Neural cell (in vitro differentiated cells): ENCODE measurements at regions not wholly inside any gene's neighbourhood (a gene's known extent, or its start where the extent isn't known, plus 50 kb on each side); places are given as distances from the start of the nearest gene placed in this dataset.
A peak's percentile ranks its signal among the peaks of the same experiment; 100 is the strongest.

ENCODE experiments used
- H2AFZ ChIP-seq: fragments of 200-600, 300-800 bp; sonication (generic), shearing (Covaris generic); 2 replicates; pipeline ENCODE4 v1.6.0; 2014; ENCODE audit warnings: low read depth, mild to moderate bottlenecking, antibody characterized with exemption, low read length, moderate library complexity
- H3F3A ChIP-seq: fragments of 200-600 bp; shearing (Covaris generic); 2 replicates; pipeline ENCODE4 v1.6.1; 2016; ENCODE audit warnings: mild to moderate bottlenecking, moderate library complexity, mixed read lengths, antibody characterized with exemption, low read length; ENCODE audit not compliant: insufficient read depth, poor library complexity, severe bottlenecking
- H3K27ac ChIP-seq: fragments of 200-600, 300-800 bp; sonication (generic), shearing (Covaris generic); 2 replicates; pipeline ENCODE4 v1.5.1; 2014; ENCODE audit warnings: mild to moderate bottlenecking, low read length, moderate library complexity
- H3K27me3 ChIP-seq: fragments of 300-800, 200-600 bp; sonication (generic), shearing (Covaris generic); 2 replicates; pipeline ENCODE4 v1.6.0; 2014; ENCODE audit warnings: mild to moderate bottlenecking, low read depth, low read length, moderate library complexity; ENCODE audit not compliant: insufficient read depth
- H3K36me3 ChIP-seq: fragments of 300-800, 200-600 bp; sonication (generic), shearing (Covaris generic); 2 replicates; pipeline ENCODE4 v1.5.1; 2014; ENCODE audit warnings: mild to moderate bottlenecking, antibody characterized with exemption, low read length, moderate library complexity; ENCODE audit not compliant: insufficient read depth
- H3K4me2 ChIP-seq: fragments of 300-800, 200-600 bp; sonication (generic), shearing (Covaris generic); 2 replicates; pipeline ENCODE4 v1.6.0; 2014; ENCODE audit warnings: mild to moderate bottlenecking, low read length
- H3K4me3 ChIP-seq: fragments of 300-800, 200-600 bp; sonication (generic), shearing (Covaris generic); 2 replicates; pipeline ENCODE4 v1.5.1; 2014; ENCODE audit warnings: mild to moderate bottlenecking, low read length, moderate library complexity
- H3K79me2 ChIP-seq: fragments of 200-600 bp; shearing (Covaris generic); replicated peaks from 2 replicates; pipeline ENCODE4 v1.6.0; 2014; ENCODE audit warnings: mild to moderate bottlenecking, low read length, moderate library complexity; ENCODE audit not compliant: insufficient read depth
- H3K9ac ChIP-seq: fragments of 300-800, 200-600 bp; sonication (generic), shearing (Covaris generic); 2 replicates; pipeline ENCODE4 v1.6.1; 2016; ENCODE audit warnings: mild to moderate bottlenecking, low read length, mixed read lengths
- H3K9me2 ChIP-seq: fragments of 200-600 bp; shearing (Covaris generic); 2 replicates; pipeline ENCODE4 v1.6.1; 2016; ENCODE audit warnings: mild to moderate bottlenecking, low read length, mixed read lengths; ENCODE audit not compliant: insufficient read depth
- H3K9me3 ChIP-seq: fragments of 200-600, 300-800 bp; sonication (generic), shearing (Covaris generic); 2 replicates; pipeline ENCODE4 v1.6.1; 2016; ENCODE audit warnings: mild to moderate bottlenecking, mixed run types, low read length, moderate library complexity, mixed read lengths
- H4K20me1 ChIP-seq: fragments of 200-600 bp; shearing (Covaris generic); 2 replicates; pipeline ENCODE4 v1.6.1; 2016; ENCODE audit warnings: mild to moderate bottlenecking, mixed run types; ENCODE audit not compliant: insufficient read depth
- EP300 ChIP-seq: fragments of 450-650 bp; conservative IDR thresholded peaks from 2 replicates; pipeline ENCODE4 v1.6.1; 2014; ENCODE audit warnings: antibody characterized with exemption, mild to moderate bottlenecking, moderate library complexity; ENCODE audit not compliant: poor library complexity, severe bottlenecking
- EZH2 ChIP-seq: fragments of 200-600, 300-800 bp; shearing (Covaris generic), sonication (generic); IDR thresholded peaks from 2 replicates; pipeline ENCODE4 v1.6.1; 2014; ENCODE audit warnings: antibody characterized with exemption, low read length, borderline replicate concordance, mild to moderate bottlenecking; ENCODE audit not compliant: insufficient read depth, poor library complexity, severe bottlenecking
- MXI1 ChIP-seq: fragments of 450-650 bp; conservative IDR thresholded peaks from 2 replicates; pipeline ENCODE4 v1.6.1; 2014; ENCODE audit warnings: antibody characterized with exemption, mild to moderate bottlenecking; ENCODE audit not compliant: poor library complexity, severe bottlenecking
- POLR2AphosphoS5 ChIP-seq: IDR thresholded peaks from 2 replicates; pipeline ENCODE4 v1.6.1; 2012
- RAD21 ChIP-seq: fragments of 450-650 bp; conservative IDR thresholded peaks from 2 replicates; pipeline ENCODE4 v1.6.1; 2014; ENCODE audit warnings: antibody characterized with exemption, mild to moderate bottlenecking, moderate library complexity
- SMC3 ChIP-seq: fragments of 450-650 bp; conservative IDR thresholded peaks from 2 replicates; pipeline ENCODE4 v1.6.1; 2014; ENCODE audit warnings: antibody characterized with exemption, mild to moderate bottlenecking, moderate library complexity; ENCODE audit not compliant: poor library complexity
- TAF1 ChIP-seq: IDR thresholded peaks from 2 replicates; pipeline ENCODE4 v1.6.1; 2012; ENCODE audit warnings: low read depth
- TF ChIP-seq, protein P1 (sequence below): IDR thresholded peaks from 2 replicates; pipeline ENCODE4 v1.6.1; 2012; ENCODE audit warnings: borderline replicate concordance
- TF ChIP-seq, protein P2 (sequence below): fragments of 450-650 bp; IDR thresholded peaks from 2 replicates; pipeline ENCODE4 v1.5.1; 2014; ENCODE audit warnings: antibody characterized with exemption, mild to moderate bottlenecking, moderate library complexity; ENCODE audit not compliant: poor library complexity, severe bottlenecking

DNA sequence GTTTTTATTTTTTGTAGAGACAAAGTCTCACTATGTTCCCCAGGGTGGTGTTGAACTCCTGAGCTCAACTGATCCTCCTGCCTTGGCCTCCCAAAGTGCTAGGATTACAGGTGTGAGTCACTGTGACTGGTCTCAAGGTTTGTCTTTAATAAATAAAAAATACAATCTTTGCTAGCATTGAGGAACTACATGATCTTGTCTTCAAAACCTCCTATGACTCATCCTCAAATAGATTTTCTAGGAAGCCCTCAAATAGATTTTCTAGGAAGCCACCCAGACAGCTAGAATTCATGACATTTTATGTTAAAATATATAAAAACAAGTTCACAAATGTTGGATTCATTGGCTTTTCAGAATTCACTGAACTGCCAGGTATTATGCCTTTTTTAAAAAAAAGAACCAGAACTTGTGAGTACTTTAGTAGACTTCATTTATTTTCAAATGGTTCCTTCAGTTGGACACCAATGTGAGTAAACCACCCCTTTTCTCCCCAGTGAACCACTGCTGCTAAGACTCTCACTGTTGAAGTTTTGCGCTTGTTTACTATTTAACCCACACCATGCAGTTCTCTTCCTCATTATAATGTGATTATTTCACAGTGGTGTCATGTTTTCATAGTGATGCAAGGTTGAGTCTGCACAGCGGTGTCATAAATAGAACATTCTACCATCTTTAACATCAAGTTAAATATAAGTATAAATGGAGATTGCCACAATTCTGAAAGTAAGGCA, 303.9 kb downstream of the CASP12 start:
- H3K9ac ChIP-seq, result no peak overlapping the region

DNA sequence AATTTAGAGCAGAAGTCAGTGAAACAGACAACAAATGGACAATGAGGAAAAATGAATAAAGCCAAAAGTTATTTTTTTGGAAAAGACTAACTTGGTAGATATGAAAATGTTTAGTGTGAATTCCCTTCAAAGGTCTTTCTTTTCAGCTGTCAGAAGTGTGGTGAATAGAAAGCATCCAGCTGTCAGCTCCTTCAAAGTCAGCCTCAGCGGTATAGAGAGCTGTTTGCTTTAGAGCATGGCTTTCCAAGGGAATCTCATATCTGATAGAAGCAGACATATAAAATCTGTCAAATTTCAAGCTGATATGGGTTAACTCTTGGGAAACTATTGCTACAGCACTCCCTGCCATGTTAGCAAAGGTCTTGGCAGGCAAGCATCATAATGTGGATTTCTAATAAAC, 309.3 kb downstream of the CASP12 start:
- Histone ChIP-seq H3K4me3 (no peak overlapping the region), H4K20me1 (no peaks in the 10 kb centered on the region), H2AFZ (no peak overlapping the region), H3K9me3 (no peaks in the 10 kb centered on the region), H3K9ac (no peak overlapping the region), H3K79me2 (no peaks in the 10 kb centered on the region), H3K9me2 (no peaks in the 10 kb centered on the region), H3K27ac (peak overlapping the region; percentile 4), H3K36me3 (no peaks in the 10 kb centered on the region), H3F3A (no peaks in the 10 kb centered on the region), H3K4me2 (no peak overlapping the region), H3K27me3 (no peaks in the 10 kb centered on the region)
- TF ChIP-seq RAD21 (no peak), EP300 (peak; percentile 79), MXI1 (no peak), SMC3 (peak; percentile 24), TAF1 (no peak), POLR2AphosphoS5 (peak; percentile 27)
- TF ChIP-seq, protein P1, sequence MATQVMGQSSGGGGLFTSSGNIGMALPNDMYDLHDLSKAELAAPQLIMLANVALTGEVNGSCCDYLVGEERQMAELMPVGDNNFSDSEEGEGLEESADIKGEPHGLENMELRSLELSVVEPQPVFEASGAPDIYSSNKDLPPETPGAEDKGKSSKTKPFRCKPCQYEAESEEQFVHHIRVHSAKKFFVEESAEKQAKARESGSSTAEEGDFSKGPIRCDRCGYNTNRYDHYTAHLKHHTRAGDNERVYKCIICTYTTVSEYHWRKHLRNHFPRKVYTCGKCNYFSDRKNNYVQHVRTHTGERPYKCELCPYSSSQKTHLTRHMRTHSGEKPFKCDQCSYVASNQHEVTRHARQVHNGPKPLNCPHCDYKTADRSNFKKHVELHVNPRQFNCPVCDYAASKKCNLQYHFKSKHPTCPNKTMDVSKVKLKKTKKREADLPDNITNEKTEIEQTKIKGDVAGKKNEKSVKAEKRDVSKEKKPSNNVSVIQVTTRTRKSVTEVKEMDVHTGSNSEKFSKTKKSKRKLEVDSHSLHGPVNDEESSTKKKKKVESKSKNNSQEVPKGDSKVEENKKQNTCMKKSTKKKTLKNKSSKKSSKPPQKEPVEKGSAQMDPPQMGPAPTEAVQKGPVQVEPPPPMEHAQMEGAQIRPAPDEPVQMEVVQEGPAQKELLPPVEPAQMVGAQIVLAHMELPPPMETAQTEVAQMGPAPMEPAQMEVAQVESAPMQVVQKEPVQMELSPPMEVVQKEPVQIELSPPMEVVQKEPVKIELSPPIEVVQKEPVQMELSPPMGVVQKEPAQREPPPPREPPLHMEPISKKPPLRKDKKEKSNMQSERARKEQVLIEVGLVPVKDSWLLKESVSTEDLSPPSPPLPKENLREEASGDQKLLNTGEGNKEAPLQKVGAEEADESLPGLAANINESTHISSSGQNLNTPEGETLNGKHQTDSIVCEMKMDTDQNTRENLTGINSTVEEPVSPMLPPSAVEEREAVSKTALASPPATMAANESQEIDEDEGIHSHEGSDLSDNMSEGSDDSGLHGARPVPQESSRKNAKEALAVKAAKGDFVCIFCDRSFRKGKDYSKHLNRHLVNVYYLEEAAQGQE, result peak; percentile 79

More for the DNA sequence above, 303.9 kb downstream of the CASP12 start:
- Histone ChIP-seq H4K20me1 (no peaks in the 10 kb centered on the region), H3K4me2 (no peak overlapping the region), H2AFZ (no peak overlapping the region), H3K27ac (no peak overlapping the region), H3K79me2 (no peaks in the 10 kb centered on the region), H3K9me2 (no peaks in the 10 kb centered on the region), H3F3A (no peaks in the 10 kb centered on the region), H3K9me3 (no peaks in the 10 kb centered on the region), H3K27me3 (no peaks in the 10 kb centered on the region), H3K36me3 (no peaks in the 10 kb centered on the region), H3K4me3 (no peak overlapping the region)
- TF ChIP-seq, protein P1, result no peak
- no peak for TF ChIP-seq SMC3
- TF ChIP-seq RAD21, result no peak
- no peak for TF ChIP-seq MXI1
- no peak for TF ChIP-seq EZH2
- TF ChIP-seq EP300, result no peak
- no peak for TF ChIP-seq TAF1
- TF ChIP-seq POLR2AphosphoS5, result no peak
- TF ChIP-seq, protein P2, sequence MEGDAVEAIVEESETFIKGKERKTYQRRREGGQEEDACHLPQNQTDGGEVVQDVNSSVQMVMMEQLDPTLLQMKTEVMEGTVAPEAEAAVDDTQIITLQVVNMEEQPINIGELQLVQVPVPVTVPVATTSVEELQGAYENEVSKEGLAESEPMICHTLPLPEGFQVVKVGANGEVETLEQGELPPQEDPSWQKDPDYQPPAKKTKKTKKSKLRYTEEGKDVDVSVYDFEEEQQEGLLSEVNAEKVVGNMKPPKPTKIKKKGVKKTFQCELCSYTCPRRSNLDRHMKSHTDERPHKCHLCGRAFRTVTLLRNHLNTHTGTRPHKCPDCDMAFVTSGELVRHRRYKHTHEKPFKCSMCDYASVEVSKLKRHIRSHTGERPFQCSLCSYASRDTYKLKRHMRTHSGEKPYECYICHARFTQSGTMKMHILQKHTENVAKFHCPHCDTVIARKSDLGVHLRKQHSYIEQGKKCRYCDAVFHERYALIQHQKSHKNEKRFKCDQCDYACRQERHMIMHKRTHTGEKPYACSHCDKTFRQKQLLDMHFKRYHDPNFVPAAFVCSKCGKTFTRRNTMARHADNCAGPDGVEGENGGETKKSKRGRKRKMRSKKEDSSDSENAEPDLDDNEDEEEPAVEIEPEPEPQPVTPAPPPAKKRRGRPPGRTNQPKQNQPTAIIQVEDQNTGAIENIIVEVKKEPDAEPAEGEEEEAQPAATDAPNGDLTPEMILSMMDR, result no peak
